Neural crest cell (in vitro differentiated cells): ENCODE measurements at regions not wholly inside any gene's neighbourhood (a gene's known extent, or its start where the extent isn't known, plus 50 kb on each side); places are given as distances from the start of the nearest gene placed in this dataset.

Experiments used
- DNase-seq: peaks from one replicate; pipeline ENCODE4 v3.0.0; 2021; ENCODE audit warnings: low read depth, mixed read lengths, low spot score
- H3K27ac Mint-ChIP-seq: one replicate; pipeline ENCODE4 v1.8.0; 2021; ENCODE audit warnings: mild to moderate bottlenecking, mixed read lengths; ENCODE audit not compliant: unreplicated experiment
- H3K27me3 Mint-ChIP-seq: 2 replicates; pipeline ENCODE4 v1.8.0; 2021; ENCODE audit warnings: low read depth, mild to moderate bottlenecking, mixed read lengths
- H3K36me3 Mint-ChIP-seq: 2 replicates; pipeline ENCODE4 v1.8.0; 2021; ENCODE audit warnings: low read depth, mild to moderate bottlenecking, mixed read lengths
- H3K4me1 Mint-ChIP-seq: 2 replicates; pipeline ENCODE4 v1.8.0; 2021; ENCODE audit warnings: mixed read lengths
- H3K4me3 Mint-ChIP-seq: one replicate; pipeline ENCODE4 v1.8.0; 2021; ENCODE audit warnings: mild to moderate bottlenecking, mixed read lengths
- H3K9me3 Mint-ChIP-seq: 2 replicates; pipeline ENCODE4 v1.8.0; 2021; ENCODE audit warnings: mixed read lengths
- TF ChIP-seq, protein P1 (sequence below): fragments of 200-600 bp; sonication (generic); conservative IDR thresholded peaks from 2 replicates; pipeline ENCODE4 v1.5.0; 2021; ENCODE audit warnings: antibody characterized with exemption, mild to moderate bottlenecking

DNA sequence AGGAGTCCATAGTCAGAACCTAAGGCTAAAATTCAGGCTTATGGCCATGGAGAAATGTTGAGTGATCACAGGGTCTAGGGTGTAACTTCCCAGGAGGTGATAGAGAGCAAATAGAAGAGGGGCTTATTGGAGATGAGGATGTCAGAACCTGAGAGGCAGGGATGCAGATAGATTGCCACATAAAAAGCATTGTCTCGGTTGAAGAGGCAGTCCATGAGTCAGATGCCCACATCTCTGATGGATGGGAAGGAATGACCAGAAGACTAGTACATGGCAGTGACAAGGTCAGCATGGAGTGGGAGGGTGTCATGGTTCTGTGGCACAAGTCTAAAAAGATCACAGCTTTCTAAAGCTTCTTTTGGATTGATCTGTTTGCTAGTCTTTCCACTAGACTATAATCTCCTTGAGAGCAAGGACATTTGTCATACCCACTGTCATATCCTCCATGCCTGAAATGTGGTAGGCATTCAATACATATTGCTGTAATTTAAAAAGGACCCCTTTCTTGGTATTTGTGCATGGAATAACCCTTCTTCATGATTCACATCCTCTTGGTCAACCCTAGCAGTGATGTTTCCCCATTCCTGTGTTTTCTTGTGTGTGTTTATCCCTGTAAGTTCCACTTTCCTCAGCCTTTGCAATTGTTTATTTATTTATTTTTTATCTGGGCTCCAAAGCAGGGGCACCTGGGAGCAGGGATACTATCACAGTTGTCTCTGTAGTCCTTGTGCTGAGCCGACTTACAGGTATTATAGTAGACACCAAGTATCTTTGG, 613.4 kb upstream of the CFAP20DC start:
- Mint-ChIP-seq H3K9me3 (peaks cover 7% of the 10 kb centered on the region), H3K27ac (no peak overlapping the region), H3K4me3 (no peak overlapping the region), H3K27me3 (no peaks in the 10 kb centered on the region), H3K4me1 (no peaks in the 10 kb centered on the region), H3K36me3 (no peaks in the 10 kb centered on the region)
- TF ChIP-seq, protein P1, sequence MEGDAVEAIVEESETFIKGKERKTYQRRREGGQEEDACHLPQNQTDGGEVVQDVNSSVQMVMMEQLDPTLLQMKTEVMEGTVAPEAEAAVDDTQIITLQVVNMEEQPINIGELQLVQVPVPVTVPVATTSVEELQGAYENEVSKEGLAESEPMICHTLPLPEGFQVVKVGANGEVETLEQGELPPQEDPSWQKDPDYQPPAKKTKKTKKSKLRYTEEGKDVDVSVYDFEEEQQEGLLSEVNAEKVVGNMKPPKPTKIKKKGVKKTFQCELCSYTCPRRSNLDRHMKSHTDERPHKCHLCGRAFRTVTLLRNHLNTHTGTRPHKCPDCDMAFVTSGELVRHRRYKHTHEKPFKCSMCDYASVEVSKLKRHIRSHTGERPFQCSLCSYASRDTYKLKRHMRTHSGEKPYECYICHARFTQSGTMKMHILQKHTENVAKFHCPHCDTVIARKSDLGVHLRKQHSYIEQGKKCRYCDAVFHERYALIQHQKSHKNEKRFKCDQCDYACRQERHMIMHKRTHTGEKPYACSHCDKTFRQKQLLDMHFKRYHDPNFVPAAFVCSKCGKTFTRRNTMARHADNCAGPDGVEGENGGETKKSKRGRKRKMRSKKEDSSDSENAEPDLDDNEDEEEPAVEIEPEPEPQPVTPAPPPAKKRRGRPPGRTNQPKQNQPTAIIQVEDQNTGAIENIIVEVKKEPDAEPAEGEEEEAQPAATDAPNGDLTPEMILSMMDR = no peak
- no peak for DNase-seq

DNA sequence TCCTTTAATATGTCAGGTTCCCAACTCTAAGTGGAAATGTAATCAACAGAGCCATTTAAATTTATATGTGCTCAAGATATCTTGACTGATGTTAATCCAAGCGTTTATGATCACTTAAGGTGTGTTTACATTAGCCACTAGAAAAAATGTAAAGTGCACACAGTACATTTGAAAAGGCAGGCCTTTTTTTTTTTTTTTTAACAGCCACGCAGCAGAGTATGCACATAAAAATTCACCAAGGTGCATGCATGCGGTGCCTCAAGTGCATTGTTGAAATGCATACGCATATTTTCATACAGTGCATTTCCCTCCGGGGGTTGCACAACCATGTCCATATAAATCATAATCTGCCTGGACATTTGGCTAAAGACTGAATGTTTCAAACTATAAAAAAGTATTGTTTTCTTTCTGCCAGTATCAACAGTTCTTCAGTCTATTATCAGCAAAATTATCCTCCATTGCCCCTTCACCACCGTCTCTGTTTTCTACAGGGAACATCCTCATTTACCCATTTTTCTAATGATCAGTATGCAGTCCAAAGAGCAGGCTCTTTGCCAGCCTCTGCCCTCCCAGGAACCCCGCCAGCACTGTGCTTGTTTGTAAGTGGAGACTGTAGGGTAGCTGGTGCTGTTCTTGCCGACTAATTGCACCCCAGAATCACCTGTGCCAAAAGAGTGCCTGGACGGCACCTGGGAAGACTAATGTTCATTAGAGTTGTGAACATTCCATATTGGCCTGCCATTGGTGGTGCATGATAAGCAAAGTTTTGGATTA, 611.2 kb upstream of the CFAP20DC start:
- no peak for DNase-seq
- no peaks in the 10 kb centered on the region for H3K27me3 Mint-ChIP-seq
- TF ChIP-seq, protein P1 = no peak
- no peaks in the 10 kb centered on the region for H3K36me3 Mint-ChIP-seq
- H3K4me1 Mint-ChIP-seq = no peaks in the 10 kb centered on the region
- H3K9me3 Mint-ChIP-seq = peaks cover 7% of the 10 kb centered on the region
- H3K4me3 Mint-ChIP-seq = no peak overlapping the region
- H3K27ac Mint-ChIP-seq = no peak overlapping the region

DNA sequence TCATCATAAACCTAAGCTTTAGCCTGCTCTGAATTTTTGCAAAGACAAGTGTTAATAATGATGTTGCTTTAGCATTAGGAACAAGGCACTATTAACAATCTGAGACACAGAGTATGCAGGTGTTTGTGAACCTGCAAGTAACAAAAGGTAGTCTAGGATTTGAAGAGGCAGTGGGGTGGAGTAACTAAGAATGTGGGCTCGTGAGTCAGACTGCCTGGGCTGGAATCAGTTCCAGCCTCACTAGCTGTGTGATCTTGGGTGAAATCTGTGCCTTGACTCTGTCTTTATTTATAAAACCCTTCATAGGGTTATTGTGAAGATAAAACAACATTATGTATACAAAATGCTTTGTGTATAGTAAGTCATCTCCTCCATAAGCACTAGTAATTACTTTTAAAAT, 610.6 kb upstream of the CFAP20DC start:
- Mint-ChIP-seq H3K36me3 (no peaks in the 10 kb centered on the region), H3K9me3 (peaks cover 7% of the 10 kb centered on the region), H3K4me3 (no peak overlapping the region), H3K27ac (no peak overlapping the region), H3K4me1 (no peaks in the 10 kb centered on the region), H3K27me3 (no peaks in the 10 kb centered on the region)
- DNase-seq = no peak
- TF ChIP-seq, protein P1 = no peak

DNA sequence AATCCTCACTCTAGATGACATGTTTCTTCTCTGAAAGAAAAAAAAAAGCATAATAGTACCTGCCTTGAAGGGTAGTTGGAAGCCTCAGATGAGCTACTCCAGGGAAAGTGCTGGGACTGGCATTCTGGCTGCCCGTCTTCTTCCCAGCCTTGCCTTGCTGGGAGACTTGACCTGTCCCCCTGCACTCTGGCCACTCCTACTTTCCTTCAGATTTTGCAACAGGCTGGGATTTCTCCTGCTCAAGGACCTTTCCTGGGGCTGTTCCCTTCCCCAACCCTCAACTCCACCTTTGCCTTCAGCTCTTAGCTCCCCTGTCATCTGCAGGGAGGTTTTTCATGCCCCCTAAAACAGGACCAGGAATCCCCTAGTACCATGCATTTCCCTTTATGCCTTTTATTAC, 609.9 kb upstream of the CFAP20DC start:
- Mint-ChIP-seq H3K27ac (no peak overlapping the region), H3K27me3 (no peaks in the 10 kb centered on the region), H3K36me3 (no peaks in the 10 kb centered on the region), H3K4me1 (no peaks in the 10 kb centered on the region), H3K9me3 (peaks cover 7% of the 10 kb centered on the region), H3K4me3 (no peak overlapping the region)
- TF ChIP-seq, protein P1 = no peak
- no peak for DNase-seq

DNA sequence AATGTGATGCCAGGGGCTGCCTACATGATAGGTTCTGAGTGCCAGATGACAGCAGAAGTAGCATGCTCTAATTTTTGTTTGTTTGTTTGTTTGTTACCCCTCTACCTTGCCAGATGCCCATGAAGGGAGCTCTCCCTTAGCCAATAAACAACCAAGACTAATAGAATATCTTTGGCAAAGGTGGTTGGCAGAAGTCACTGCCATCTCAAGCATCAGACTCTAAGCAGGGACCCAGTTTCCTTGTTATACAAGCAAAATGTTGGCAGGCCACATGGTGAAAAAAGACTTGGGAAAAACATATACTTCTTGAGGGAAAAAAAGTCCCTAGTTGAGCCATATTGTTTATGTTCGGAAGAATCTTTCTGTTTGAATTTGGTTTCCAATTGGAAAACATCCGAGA, 609.0 kb upstream of the CFAP20DC start:
- TF ChIP-seq, protein P1 = no peak
- Mint-ChIP-seq H3K27ac (no peak overlapping the region), H3K36me3 (no peaks in the 10 kb centered on the region)

More for the DNA sequence above, 609.0 kb upstream of the CFAP20DC start:
- Mint-ChIP-seq H3K4me1 (peaks cover 5% of the 10 kb centered on the region), H3K4me3 (no peak overlapping the region), H3K9me3 (peaks cover 6% of the 10 kb centered on the region), H3K27me3 (no peaks in the 10 kb centered on the region)
- DNase-seq = no peak
